ENCODE measurements at regions not wholly inside any gene's neighbourhood (a gene's known extent, or its start where the extent isn't known, plus 50 kb on each side); places are given as distances from the start of the nearest gene placed in this dataset.

GRCh38 chr2:583666-584065 lies 93.5 kb downstream of the TMEM18 start:
- TF ChIP-seq, protein P1, sequence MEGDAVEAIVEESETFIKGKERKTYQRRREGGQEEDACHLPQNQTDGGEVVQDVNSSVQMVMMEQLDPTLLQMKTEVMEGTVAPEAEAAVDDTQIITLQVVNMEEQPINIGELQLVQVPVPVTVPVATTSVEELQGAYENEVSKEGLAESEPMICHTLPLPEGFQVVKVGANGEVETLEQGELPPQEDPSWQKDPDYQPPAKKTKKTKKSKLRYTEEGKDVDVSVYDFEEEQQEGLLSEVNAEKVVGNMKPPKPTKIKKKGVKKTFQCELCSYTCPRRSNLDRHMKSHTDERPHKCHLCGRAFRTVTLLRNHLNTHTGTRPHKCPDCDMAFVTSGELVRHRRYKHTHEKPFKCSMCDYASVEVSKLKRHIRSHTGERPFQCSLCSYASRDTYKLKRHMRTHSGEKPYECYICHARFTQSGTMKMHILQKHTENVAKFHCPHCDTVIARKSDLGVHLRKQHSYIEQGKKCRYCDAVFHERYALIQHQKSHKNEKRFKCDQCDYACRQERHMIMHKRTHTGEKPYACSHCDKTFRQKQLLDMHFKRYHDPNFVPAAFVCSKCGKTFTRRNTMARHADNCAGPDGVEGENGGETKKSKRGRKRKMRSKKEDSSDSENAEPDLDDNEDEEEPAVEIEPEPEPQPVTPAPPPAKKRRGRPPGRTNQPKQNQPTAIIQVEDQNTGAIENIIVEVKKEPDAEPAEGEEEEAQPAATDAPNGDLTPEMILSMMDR (IDR thresholded peaks at IDR 0.05), result no peak
- TF ChIP-seq POLR2A (IDR thresholded peaks at IDR 0.05), result no peak

All from upper lobe of left lung (tissue), 4 donors.